Spleen (tissue), 11 donors: ENCODE measurements at regions not wholly inside any gene's neighbourhood (a gene's known extent, or its start where the extent isn't known, plus 50 kb on each side); places are given as distances from the start of the nearest gene placed in this dataset.

ENCODE experiments used
- DNase-seq: peaks from one replicate; pipeline ENCODE4 v3.0.0-alpha.2; 2020
- H3K27ac ChIP-seq, 8 donors: fragments of 200-600 bp; sonication (generic) in 7 of 8; 1 replicate in 4 of 8; 2 replicates in 4 of 8; pipeline versions ENCODE4 v1.5.0 to v1.8.0; 2016 to 2021; ENCODE audit warnings: inconsistent platforms in 4 of 8, mild to moderate bottlenecking in 4 of 8, moderate library complexity in 1 of 8
- H3K27me3 ChIP-seq, 7 donors: fragments of 200-600 bp; sonication (generic) in 6 of 7; replicated peaks in 1 of 7; 1 replicate in 4 of 7; 2 replicates in 3 of 7; pipeline versions ENCODE4 v1.5.0 to v1.8.0; 2016 to 2021; ENCODE audit warnings: inconsistent platforms in 3 of 7, mild to moderate bottlenecking in 1 of 7
- H3K36me3 ChIP-seq, 6 donors: fragments of 200-600 bp; sonication (generic) in 5 of 6; 1 replicate in 4 of 6; 2 replicates in 2 of 6; pipeline versions ENCODE4 v1.5.0 to v1.8.0; 2016 to 2021; ENCODE audit warnings: inconsistent platforms in 2 of 6
- H3K4me1 ChIP-seq, 6 donors: fragments of 200-600 bp; sonication (generic) in 5 of 6; 1 replicate in 3 of 6; 2 replicates in 3 of 6; pipeline versions ENCODE4 v1.5.0 to v1.8.0; 2016 to 2021; ENCODE audit warnings: inconsistent platforms in 3 of 6
- H3K4me3 ChIP-seq, 8 donors: fragments of 200-600 bp; sonication (generic) in 7 of 8; 1 replicate in 4 of 8; 2 replicates in 4 of 8; pipeline versions ENCODE4 v1.5.0 to v1.8.0; 2016 to 2021; ENCODE audit warnings: inconsistent platforms in 4 of 8, mild to moderate bottlenecking in 4 of 8, moderate library complexity in 2 of 8
- H3K9me3 ChIP-seq, 8 donors: fragments of 200-600 bp; sonication (generic) in 7 of 8; 1 replicate in 4 of 8; 2 replicates in 4 of 8; pipeline versions ENCODE4 v1.5.0 to v1.8.0; 2016 to 2021; ENCODE audit warnings: inconsistent platforms in 4 of 8
- POLR2A ChIP-seq, 3 donors: fragments of 450-650 bp; IDR thresholded peaks; one replicate each; pipeline ENCODE4 v1.5.1; 2017; ENCODE audit warnings: antibody characterized with exemption in 3 of 3, mild to moderate bottlenecking in 1 of 3
- POLR2AphosphoS5 ChIP-seq, 3 donors: sonication (generic); formaldehyde crosslinking; IDR thresholded peaks; one replicate each; pipeline ENCODE4 v1.5.1; 2017; ENCODE audit warnings: antibody characterized with exemption in 3 of 3
- WGBS, 5 donors: extraction: QIAGEN DNeasy Blood & Tissue Kit in 3 of 5; methylation state at CpG; one replicate each; pipeline versions ENCODE4 v1.1.5 to v1.1.7; 2013 to 2018; 5-methylcytosine and 5-hydroxymethylcytosine counted together
- intact Hi-C: fragments of 100-400 bp; cut with DNase I; formaldehyde crosslinking; loops from one replicate; pipeline ENCODE4 v1.15.0; 2023; ENCODE audit warnings: low total_unique reads
- TF ChIP-seq, protein P1 (sequence below), 11 experiments: fragments of 200-600 bp in 7 of 11; fragments of 450-650 bp in 4 of 11; sonication (generic) in 4 of 11; IDR thresholded peaks in 8 of 11; conservative IDR thresholded peaks in 3 of 11; 1 replicate in 7 of 11; 2 replicates in 4 of 11; pipeline versions ENCODE4 v1.4.0 to v1.8.0; 2016 to 2021; ENCODE audit warnings: antibody characterized with exemption in 11 of 11, inconsistent platforms in 4 of 11, mild to moderate bottlenecking in 1 of 11
- donor health status: healthy with polysubstance abuse.
- donor health status: DM: no; HTN: no; CAD: no; lungs with moderate emphysema.
- donor health status: DM: no; HTN: no; CAD: no.
- donor health status: Bipolar disorder and iron deficiency.
- donor health status: healthy.
- donor health status: DM: no; HTN: no; CAD: no.
- donor health status: DM: yes; HTN: yes; CAD: no.

DNA sequence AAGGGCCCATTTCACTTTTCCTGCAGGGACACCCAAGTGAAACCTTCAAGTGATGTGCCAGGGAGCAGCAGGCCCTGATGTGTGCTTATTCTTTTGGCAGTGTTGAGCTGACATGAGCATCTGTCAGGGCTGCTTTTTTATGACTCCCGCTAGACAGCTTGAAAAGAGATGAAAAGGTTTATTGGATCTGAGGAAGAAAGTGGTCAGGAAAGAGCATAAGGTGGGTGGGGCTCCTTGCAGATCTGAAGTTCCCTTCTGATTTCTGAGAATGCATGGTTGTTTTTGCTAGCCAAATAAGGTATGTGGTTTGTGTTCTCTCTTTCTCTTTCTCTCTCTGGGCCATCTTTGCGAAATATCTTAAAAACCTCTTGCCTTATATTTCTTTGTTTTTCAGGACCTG lies 316.1 kb downstream of the DMRT2 start:
- intact Hi-C loops: no loop called here
- WGBS, 5 donors: 70 to 90% (median 80%) methylated on average over 2 of the region's 2 CpGs
- no peak overlapping the region for H3K27ac ChIP-seq
- H3K4me1 ChIP-seq: no peaks in the 10 kb centered on the region
- no peaks in the 10 kb centered on the region for H3K27me3 ChIP-seq
- DNase-seq: no peak
- no peak overlapping the region for H3K4me3 ChIP-seq
- H3K36me3 ChIP-seq: no peaks in the 10 kb centered on the region
- no peaks in the 10 kb centered on the region for H3K9me3 ChIP-seq
- TF ChIP-seq, protein P1, sequence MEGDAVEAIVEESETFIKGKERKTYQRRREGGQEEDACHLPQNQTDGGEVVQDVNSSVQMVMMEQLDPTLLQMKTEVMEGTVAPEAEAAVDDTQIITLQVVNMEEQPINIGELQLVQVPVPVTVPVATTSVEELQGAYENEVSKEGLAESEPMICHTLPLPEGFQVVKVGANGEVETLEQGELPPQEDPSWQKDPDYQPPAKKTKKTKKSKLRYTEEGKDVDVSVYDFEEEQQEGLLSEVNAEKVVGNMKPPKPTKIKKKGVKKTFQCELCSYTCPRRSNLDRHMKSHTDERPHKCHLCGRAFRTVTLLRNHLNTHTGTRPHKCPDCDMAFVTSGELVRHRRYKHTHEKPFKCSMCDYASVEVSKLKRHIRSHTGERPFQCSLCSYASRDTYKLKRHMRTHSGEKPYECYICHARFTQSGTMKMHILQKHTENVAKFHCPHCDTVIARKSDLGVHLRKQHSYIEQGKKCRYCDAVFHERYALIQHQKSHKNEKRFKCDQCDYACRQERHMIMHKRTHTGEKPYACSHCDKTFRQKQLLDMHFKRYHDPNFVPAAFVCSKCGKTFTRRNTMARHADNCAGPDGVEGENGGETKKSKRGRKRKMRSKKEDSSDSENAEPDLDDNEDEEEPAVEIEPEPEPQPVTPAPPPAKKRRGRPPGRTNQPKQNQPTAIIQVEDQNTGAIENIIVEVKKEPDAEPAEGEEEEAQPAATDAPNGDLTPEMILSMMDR (IDR thresholded peaks at IDR 0.05 in 8 of 11, conservative IDR thresholded peaks at IDR 0.05 in 3 of 11): no peak
- TF ChIP-seq POLR2AphosphoS5 (IDR thresholded peaks at IDR 0.05) (no peak), POLR2A (IDR thresholded peaks at IDR 0.05) (no peak)

DNA sequence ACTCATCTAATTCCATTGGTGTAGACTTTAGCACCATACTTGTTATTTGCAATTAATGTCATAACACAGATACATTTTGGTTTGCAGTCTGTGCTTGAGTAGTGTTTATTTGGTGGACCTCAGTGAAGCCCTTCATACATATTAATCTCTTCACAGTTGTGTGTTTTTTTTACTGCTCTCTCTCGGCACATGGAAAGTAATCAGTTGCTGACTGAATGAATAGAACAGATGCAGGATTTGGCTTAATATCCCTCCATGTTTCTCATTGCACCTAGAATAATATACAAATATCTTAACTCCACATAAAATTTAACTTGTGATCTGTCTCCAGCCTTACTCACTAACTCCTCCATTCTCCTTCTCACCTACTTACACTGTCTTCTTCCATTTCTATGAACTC lies 319.1 kb downstream of the DMRT2 start:
- Histone ChIP-seq H3K27me3 (no peaks in the 10 kb centered on the region), H3K4me1 (no peaks in the 10 kb centered on the region), H3K27ac (no peak overlapping the region), H3K36me3 (no peaks in the 10 kb centered on the region), H3K9me3 (no peaks in the 10 kb centered on the region), H3K4me3 (no peak overlapping the region)
- no peak for DNase-seq
- WGBS, 5 donors: 86 to 100% (median 88%) methylated on average over 1 of the region's 1 CpG
- intact Hi-C loops: no loop called here
- TF ChIP-seq POLR2AphosphoS5 (IDR thresholded peaks at IDR 0.05) (no peak), POLR2A (IDR thresholded peaks at IDR 0.05) (no peak)
- TF ChIP-seq, protein P1 (IDR thresholded peaks at IDR 0.05 in 8 of 11, conservative IDR thresholded peaks at IDR 0.05 in 3 of 11): no peak

DNA sequence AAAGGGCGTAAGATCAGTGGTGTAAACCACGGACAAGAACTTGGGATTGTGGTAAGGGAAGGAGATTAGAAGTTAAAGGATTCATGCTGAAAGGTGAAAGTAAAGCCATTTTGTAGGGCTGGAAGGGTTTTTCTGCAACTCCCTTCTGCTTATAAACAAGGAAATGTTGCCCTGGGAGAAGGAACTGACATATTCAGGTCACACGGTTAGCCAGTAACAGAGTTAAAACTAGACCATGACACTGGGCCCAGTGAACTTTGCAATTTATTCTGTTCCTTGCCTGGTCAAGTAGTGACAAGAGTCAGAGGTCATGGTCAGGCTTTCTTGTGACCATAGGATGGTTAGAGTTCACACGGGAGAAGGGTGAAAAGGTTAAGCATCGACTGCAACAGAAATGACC lies 323.3 kb downstream of the DMRT2 start:
- H3K27me3 ChIP-seq: no peaks in the 10 kb centered on the region
- no peak for DNase-seq
- intact Hi-C loops: no loop called here
- H3K27ac ChIP-seq: no peak overlapping the region
- H3K36me3 ChIP-seq: no peaks in the 10 kb centered on the region
- H3K4me3 ChIP-seq: no peak overlapping the region
- no peaks in the 10 kb centered on the region for H3K4me1 ChIP-seq
- TF ChIP-seq POLR2A (IDR thresholded peaks at IDR 0.05): no peak
- TF ChIP-seq, protein P1 (IDR thresholded peaks at IDR 0.05 in 8 of 11, conservative IDR thresholded peaks at IDR 0.05 in 3 of 11): no peak
- TF ChIP-seq POLR2AphosphoS5 (IDR thresholded peaks at IDR 0.05): no peak
- no peaks in the 10 kb centered on the region for H3K9me3 ChIP-seq
- WGBS, 5 donors: 68 to 84% (median 77%) methylated on average over 5 of the region's 5 CpGs

DNA sequence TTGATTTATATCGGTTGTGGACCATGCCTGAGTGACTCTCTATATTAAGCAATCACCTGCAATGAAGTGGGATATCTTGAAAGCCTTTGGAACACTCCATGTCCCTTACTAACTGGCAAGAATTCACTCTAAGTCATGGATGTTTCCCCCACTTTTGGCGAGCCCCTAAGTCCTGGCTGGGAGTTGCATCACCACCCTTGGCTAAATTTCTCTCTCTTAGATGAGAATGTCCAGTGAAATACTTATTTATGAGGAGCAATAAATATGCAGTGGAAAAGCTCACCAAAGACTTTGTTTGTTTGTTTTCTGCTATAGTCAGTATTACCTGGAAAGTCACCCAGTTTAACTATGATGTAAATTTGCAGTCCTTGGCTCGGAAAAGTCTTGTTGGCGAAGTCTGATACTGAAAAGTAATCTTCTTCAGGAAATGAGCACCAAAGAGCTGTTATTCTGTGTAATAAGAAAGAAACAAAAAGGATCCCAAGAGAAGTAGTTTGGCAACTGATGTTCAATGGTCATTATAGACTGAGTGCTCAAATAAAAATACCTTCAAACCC lies 333.8 kb downstream of the DMRT2 start:
- intact Hi-C loops: no loop called here
- no peaks in the 10 kb centered on the region for H3K9me3 ChIP-seq
- WGBS, 5 donors: 67 to 80% (median 77%) methylated on average over 4 of the region's 4 CpGs

More for the DNA sequence above, 333.8 kb downstream of the DMRT2 start:
- H3K27ac ChIP-seq: no peak overlapping the region
- no peak overlapping the region for H3K4me3 ChIP-seq
- no peaks in the 10 kb centered on the region for H3K27me3 ChIP-seq
- TF ChIP-seq POLR2AphosphoS5 (IDR thresholded peaks at IDR 0.05) (no peak), POLR2A (IDR thresholded peaks at IDR 0.05) (no peak)
- TF ChIP-seq, protein P1 (IDR thresholded peaks at IDR 0.05 in 8 of 11, conservative IDR thresholded peaks at IDR 0.05 in 3 of 11): no peak
- no peak for DNase-seq
- no peaks in the 10 kb centered on the region for H3K4me1 ChIP-seq
- H3K36me3 ChIP-seq: no peaks in the 10 kb centered on the region
